OCI-LY3 (cell line): ENCODE measurements at regions not wholly inside any gene's neighbourhood (a gene's known extent, or its start where the extent isn't known, plus 50 kb on each side); places are given as distances from the start of the nearest gene placed in this dataset.

ENCODE experiments used
- H2AFZ ChIP-seq: fragments of 200-600, 300-600 bp; shearing (Covaris generic); 2 replicates; pipeline ENCODE4 v1.6.0; 2014; ENCODE audit warnings: antibody characterized with exemption, low read depth, low read length
- H3K27ac ChIP-seq: fragments of 200-600, 300-600 bp; sonication (generic); 2 replicates; pipeline ENCODE4 v1.5.1; 2014; ENCODE audit warnings: mild to moderate bottlenecking, low read length, moderate library complexity, mixed read lengths
- H3K27me3 ChIP-seq: fragments of 200-600, 300-600 bp; sonication (generic); 2 replicates; pipeline ENCODE4 v1.6.1; 2014; ENCODE audit warnings: low read depth, low read length, mixed read lengths
- H3K36me3 ChIP-seq: fragments of 200-600, 300-600 bp; sonication (generic); replicated peaks from 2 replicates; pipeline ENCODE3; 2014; ENCODE audit warnings: low read depth, low read length, mixed read lengths
- H3K4me1 ChIP-seq: fragments of 300-600, 200-600 bp; sonication (generic); 2 replicates; pipeline ENCODE4 v1.6.1; 2014; ENCODE audit warnings: low read length, mixed read lengths
- H3K4me2 ChIP-seq: fragments of 200-600, 300-600 bp; sonication (generic); 2 replicates; pipeline ENCODE4 v1.6.1; 2014; ENCODE audit warnings: low read length, mixed read lengths
- H3K4me3 ChIP-seq: fragments of 300-600, 200-600 bp; sonication (generic); 2 replicates; pipeline ENCODE4 v1.5.1; 2014; ENCODE audit warnings: antibody characterized with exemption, mild to moderate bottlenecking, low read length, moderate library complexity
- H3K79me2 ChIP-seq: fragments of 300-600, 200-600 bp; shearing (Covaris generic); 2 replicates; pipeline ENCODE4 v1.6.1; 2014; ENCODE audit warnings: mild to moderate bottlenecking, low read length, mixed read lengths
- H3K9ac ChIP-seq: fragments of 300-600, 200-600 bp; shearing (Covaris generic); 2 replicates; pipeline ENCODE4 v1.6.0; 2014; ENCODE audit warnings: mild to moderate bottlenecking, low read length, moderate library complexity
- H3K9me3 ChIP-seq: fragments of 200-600, 300-600 bp; shearing (Covaris generic); 2 replicates; pipeline ENCODE4 v1.6.1; 2014; ENCODE audit warnings: low read length, mixed read lengths; ENCODE audit not compliant: insufficient read depth
- H4K20me1 ChIP-seq: fragments of 200-600, 300-600 bp; sonication (generic); 2 replicates; pipeline ENCODE4 v1.6.1; 2016; ENCODE audit warnings: low read length, mixed read lengths; ENCODE audit not compliant: insufficient read depth
- CTCF ChIP-seq: fragments of 200-600, 300-600 bp; sonication (generic); IDR thresholded peaks from 2 replicates; pipeline ENCODE4 v1.5.1; 2014; ENCODE audit warnings: antibody characterized with exemption, low read length, low read depth
- EZH2phosphoT487 ChIP-seq: fragments of 200-600 bp; shearing (Covaris generic); IDR thresholded peaks from 2 replicates; pipeline ENCODE4 v1.6.1; 2018; ENCODE audit warnings: antibody characterized with exemption, mixed run types, low read depth

GRCh38 chr13:82136880-82137279 is 1745.4 kb downstream of the SLITRK1 start:
- H3K4me2 ChIP-seq, result no peak overlapping the region
- H3K4me3 ChIP-seq, result no peak overlapping the region
- H3K9ac ChIP-seq, result no peak overlapping the region
- no peaks in the 10 kb centered on the region for H3K4me1 ChIP-seq
- no peak overlapping the region for H2AFZ ChIP-seq
- H4K20me1 ChIP-seq, result no peaks in the 10 kb centered on the region
- no peaks in the 10 kb centered on the region for H3K27me3 ChIP-seq
- H3K79me2 ChIP-seq, result no peaks in the 10 kb centered on the region
- TF ChIP-seq CTCF, result no peak
- no peak for TF ChIP-seq EZH2phosphoT487
- no peak overlapping the region for H3K27ac ChIP-seq
- H3K36me3 ChIP-seq, result no peaks in the 10 kb centered on the region
- H3K9me3 ChIP-seq, result peaks cover 6% of the 10 kb centered on the region; the same call in 1 of the 2 replicates

DNA sequence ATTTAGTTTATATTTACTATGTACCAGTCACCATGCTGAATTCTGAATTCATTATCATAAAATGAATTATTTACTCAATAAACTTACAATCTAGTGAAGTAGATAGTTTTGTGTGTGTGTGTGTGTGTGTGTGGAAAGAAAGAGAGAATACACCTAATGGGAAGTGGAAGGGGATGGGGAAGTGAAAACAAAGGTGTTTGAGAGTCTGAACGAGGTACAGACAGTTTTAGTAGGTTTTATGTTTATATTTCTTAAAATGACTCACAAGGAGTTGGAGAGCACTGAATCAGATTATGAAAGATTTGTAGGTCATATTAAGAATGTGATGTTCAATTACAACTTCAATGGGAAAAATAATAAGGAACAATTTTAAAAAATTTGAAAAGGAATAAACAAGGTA is 1753.0 kb downstream of the SLITRK1 start:
- Histone ChIP-seq H3K27ac (no peak overlapping the region), H3K9ac (no peak overlapping the region), H3K4me3 (no peak overlapping the region), H3K9me3 (no peaks in the 10 kb centered on the region), H3K79me2 (no peaks in the 10 kb centered on the region), H4K20me1 (no peaks in the 10 kb centered on the region), H3K4me1 (peaks cover 12% of the 10 kb centered on the region), H2AFZ (no peak overlapping the region), H3K27me3 (no peaks in the 10 kb centered on the region), H3K4me2 (no peak overlapping the region), H3K36me3 (no peaks in the 10 kb centered on the region)
- TF ChIP-seq CTCF, result no peak
- no peak for TF ChIP-seq EZH2phosphoT487

- Histone ChIP-seq H3K27me3 (no peaks in the 10 kb centered on the region), H2AFZ (no peak overlapping the region), H3K4me3 (no peak overlapping the region), H3K36me3 (no peaks in the 10 kb centered on the region), H4K20me1 (no peaks in the 10 kb centered on the region), H3K9me3 (no peaks in the 10 kb centered on the region), H3K79me2 (no peaks in the 10 kb centered on the region), H3K4me2 (no peak overlapping the region), H3K9ac (no peak overlapping the region), H3K27ac (no peak overlapping the region), H3K4me1 (no peaks in the 10 kb centered on the region)
- TF ChIP-seq CTCF (no peak), EZH2phosphoT487 (no peak)
Measured at GRCh38 chr13:82118589-82118988, 1763.7 kb downstream of the SLITRK1 start.

GRCh38 chr13:82116422-82116989 is 1765.8 kb downstream of the SLITRK1 start:
- H3K27me3 ChIP-seq, result no peaks in the 10 kb centered on the region
- no peaks in the 10 kb centered on the region for H3K36me3 ChIP-seq
- no peak for TF ChIP-seq EZH2phosphoT487
- no peak for TF ChIP-seq CTCF
- no peaks in the 10 kb centered on the region for H3K4me1 ChIP-seq
- H4K20me1 ChIP-seq, result no peaks in the 10 kb centered on the region
- H3K9me3 ChIP-seq, result no peaks in the 10 kb centered on the region
- no peak overlapping the region for H3K9ac ChIP-seq
- no peak overlapping the region for H3K4me3 ChIP-seq
- no peak overlapping the region for H3K4me2 ChIP-seq
- no peaks in the 10 kb centered on the region for H3K79me2 ChIP-seq
- no peak overlapping the region for H2AFZ ChIP-seq
- no peak overlapping the region for H3K27ac ChIP-seq
